HG03521 (cell line): ENCODE measurements at regions not wholly inside any gene's neighbourhood (a gene's known extent, or its start where the extent isn't known, plus 50 kb on each side); places are given as distances from the start of the nearest gene placed in this dataset.

Source experiments
- ATAC-seq: cut with Tn5 transposase; IDR thresholded peaks from one replicate; pipeline ENCODE4 v1.9.1; 2021; ENCODE audit warnings: mild to moderate bottlenecking, moderate library complexity; ENCODE audit not compliant: unreplicated experiment

DNA sequence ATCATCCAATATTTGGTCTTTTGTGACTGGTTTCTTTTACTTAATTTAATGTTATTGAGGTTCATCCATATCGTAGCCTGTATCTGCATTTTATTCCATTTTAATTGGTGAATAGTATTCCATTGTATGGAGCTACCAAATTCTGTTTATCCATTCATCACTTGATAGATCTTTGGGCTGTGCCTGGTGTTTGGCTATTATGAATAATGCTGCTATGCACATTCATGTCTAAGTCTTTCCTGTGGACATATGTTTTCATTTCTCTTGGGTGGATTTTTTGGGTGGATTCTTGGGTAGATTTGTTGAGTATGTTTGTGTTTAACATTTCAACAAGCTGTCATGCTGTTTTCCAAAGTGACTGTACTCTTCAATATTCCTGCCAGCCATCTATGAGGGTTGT is 52.5 kb upstream of the NEDD4L start:
- ATAC-seq: no peak

DNA sequence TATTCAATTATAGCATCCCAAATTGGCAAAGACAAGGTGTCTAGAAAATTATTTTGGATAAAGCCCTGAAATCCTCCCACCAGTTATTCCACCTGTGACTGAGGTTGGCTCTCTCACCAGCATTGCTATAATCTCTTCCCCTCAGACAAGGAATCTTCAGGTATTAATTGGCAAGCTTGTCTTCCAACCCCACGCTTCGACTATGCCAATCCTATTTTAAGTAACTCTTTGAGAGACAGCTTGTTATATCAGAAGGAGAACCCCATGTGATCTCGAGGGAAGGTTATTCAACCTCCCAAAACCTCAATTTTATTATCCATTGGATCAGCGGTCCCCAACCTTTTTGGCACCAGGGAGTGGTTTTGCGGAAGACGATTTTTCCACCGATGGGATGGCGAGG is 54.5 kb upstream of the NEDD4L start:
- no peak for ATAC-seq

DNA sequence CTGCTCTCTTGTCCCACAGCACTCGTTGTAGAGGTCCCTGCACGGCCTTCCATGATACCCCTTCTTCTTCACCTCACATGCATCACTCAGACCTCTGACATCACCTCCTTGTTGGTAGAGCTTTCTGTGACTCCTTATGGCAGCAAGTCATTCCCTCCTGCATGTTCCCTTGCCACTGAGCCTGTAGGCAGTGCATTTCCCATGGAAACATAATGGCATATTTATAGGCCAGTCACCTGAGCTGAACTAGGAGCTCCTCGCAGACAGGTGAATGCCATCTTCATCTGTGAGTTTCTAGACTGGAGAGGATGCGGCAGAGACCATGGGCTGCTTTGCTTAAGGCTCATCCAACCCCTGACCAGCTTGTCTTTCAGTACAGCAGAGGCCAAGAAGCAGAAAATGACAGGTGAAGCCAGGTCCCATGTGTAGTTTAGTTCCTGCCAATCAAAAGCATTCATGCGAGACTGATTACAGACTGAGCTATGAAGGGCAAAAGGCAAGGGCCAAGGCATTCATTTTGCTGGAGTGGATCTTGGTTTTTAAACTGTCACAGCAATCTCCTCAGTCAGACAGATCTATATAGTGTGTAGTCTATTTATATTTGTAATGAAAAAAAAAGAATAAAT is 59.4 kb upstream of the NEDD4L start:
- ATAC-seq: no peak

DNA sequence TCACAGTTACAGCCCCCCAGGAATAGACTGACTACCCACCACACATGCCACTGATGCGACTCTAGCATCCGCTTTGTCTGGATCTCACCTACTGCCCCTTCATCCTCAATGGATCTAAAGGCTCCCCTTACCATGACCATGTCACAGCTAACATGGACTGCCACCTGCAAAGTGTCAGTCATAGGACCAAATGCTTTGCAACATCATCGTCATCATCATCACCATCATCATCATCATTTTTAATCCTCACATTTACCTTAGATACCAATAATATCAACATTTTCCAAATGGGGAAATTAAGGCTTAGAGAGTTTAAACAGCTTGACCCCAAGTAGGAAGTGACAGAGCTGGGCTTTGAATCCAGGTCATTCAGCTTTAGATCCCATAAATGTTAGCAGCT is 60.1 kb upstream of the NEDD4L start:
- ATAC-seq: no peak

DNA sequence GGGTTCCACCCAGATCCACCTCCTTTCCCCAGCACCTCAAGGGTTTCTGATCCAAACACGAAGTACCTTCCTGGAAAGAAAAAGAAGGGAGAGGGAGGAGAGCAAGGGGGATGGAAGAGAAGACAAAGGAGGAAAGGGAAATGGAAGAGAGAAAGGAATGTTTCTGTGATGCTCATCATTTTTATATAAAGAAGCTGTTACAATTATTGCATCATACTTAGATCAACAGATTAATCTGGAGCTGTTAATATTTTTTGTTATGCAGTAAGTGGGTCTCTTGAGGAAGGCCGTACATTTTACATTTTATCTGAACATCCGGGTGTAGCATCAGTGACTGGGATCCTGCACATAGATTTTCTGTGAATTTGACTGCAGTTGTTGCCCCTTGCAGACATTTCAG is 60.6 kb upstream of the NEDD4L start:
- ATAC-seq: no peak

DNA sequence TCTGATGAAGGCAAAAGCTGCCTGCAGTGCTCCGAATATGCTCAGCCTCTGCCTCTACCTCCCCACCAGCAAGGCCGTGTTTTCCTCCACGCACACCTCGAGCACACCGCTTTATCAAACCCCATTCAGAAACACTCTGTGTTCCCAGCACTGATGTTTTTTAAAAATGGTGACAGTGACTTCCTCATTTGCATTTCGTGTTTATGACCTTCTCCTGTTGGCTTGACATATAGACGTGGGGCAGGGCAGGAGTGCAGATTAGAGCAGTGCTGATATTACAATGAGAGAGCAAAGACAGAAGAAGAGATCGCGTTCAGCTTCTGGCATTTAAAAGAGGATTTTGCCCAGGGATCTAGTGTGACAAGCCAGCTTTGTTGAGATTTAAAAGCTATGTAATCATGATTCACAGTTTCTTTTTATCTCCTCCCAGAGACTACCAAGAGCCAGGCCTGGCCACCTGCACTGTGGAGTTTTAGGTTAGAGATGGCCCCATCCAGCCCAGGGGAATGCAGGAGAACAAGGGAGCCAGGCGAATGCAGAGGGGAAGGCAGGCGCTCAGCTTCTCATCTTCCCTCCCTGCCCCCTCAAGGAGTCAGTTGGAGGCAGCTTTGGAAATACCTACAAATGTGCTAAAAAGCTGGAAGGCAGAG is 61.5 kb upstream of the NEDD4L start:
- no peak for ATAC-seq

DNA sequence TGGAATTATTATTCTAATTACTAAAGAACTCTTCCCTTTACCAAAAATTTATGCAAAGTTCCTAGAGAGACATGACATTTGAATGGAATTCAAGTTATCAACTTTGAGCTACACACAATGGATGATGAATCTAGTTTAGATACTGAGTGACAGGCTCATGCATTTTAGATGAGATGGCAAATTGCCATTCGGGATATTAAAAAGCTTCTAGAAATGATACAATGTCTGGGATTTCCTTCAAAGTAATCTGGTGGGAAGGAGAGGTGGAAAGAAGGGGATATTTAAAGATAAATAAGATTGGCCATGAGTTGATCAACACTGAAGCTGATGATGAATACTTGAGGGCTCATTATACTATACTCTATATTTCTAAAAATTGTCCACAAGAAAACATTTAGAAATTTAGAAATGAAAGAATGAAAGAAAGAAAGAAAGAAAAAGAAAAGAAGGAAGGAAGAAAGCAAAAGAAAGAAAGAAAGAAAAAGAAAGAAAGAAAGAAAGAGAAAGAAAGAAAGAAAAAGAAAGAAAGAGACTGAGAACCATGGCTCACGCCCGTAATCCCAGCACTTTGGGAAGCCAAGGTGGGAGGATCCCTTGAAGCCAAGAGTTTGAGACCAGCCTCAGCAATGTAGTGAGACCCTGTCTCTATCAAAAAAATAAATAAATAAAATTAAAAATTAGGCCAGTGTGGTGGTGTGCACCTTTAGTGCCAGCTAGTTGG is 62.6 kb upstream of the NEDD4L start:
- no peak for ATAC-seq

DNA sequence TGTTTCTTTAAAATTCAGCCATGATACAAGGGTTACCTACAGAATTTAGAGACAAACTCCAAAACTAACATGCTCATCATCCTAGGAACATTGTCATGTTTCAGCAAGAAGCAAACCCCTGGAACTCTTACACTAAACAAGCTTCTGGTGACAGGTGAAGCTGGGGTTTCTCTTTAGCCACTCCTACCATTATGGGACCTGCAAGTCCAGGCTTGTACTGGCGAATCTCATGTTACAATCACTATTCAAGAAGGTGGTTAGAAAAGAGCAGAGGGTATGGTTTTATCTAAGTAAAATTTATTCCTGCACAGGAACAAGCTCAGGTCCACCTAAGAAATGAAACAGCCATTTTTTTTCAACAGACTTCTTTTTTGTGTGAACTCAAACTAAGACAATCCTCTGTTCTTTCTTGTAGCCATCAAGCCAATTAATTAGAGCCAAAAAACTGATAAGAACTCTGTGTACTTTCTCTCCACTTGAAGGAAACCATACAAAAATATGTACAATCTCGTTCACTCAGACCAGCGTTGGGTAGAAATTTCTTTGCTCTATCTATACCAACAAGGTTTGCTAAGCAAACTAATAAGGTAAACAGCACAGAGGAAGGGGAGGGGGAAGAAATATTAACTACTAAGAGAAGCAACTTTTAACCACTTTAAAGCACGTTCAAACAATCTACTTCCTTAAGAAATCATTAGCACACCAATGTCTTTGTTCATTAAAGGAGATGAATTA is 63.3 kb upstream of the NEDD4L start:
- ATAC-seq: no peak

DNA sequence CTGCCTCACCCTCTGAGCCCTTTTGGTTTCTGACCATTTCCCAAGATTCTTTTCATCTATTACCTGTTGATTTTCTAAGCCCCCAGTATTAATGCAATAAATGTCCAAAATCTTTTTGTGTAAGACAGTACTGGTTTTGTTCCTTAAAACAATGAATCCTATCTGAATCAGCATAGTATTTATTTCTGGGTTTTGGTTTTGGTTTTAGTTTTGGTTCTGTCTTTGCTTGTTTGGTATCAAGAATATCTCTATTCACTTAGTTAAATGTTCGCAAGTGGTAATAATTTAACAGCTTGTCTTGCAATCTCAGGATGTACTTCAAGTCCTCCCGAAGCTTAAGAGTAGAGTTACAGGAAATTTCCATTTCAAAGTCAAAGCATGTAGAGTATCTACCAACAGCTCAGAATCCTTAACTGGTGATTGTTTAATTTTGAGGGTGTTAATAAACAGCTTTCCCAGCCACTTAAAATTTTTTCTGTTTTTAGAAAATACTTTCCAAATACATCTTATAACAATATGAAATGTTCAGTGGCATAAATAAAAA is 67.7 kb upstream of the NEDD4L start:
- ATAC-seq: no peak

DNA sequence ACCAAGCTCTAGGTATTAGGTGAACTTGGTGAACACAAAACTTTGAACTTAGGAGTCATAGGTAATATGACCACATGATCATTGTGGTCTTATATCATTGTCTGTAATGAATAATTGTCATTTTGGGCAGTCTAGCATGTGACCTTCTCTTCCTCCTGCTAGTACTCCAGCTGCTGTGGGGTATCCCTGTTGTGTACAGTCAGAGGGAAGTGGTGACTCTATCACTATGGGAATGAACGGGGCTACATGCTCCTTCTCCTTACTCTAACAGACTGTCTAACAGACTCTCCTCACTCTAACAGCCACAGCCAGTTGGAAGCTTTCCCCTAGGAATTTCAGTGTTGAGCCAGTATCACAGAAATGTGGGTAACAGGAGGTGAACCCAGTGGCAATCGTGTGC is 68.2 kb upstream of the NEDD4L start:
- no peak for ATAC-seq

DNA sequence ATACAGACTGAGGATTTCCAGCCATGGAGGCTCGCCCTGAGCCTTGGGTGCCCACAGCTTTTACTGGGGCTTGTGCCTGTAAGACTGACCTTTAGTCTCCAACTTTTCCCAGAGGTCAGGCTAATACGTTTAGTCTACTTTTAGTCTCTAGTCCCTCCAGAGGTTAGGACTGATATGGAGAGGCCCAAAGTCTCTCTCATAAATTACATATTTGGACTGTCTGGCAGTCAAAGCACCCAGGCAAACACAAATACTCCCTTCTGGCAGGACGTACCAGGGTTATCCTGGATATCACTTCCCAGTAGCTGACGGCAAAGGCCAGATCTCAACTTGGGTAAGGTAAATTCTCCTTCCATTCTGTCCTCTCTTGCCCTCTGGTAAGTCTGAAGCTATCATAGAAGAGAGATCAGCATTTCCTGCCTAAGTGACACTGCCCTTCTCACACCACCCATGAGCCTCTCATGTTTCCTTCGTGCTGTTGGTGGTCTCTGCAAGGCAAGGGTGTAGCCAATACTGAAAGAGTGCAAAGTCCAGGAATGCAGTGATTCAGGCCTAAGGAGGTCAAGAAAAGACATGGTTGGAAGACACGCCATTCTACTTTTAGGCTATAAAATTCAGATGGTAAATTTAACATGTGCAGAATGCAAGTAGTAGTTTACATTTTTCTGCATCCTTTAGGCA is 69.3 kb upstream of the NEDD4L start:
- no peak for ATAC-seq

DNA sequence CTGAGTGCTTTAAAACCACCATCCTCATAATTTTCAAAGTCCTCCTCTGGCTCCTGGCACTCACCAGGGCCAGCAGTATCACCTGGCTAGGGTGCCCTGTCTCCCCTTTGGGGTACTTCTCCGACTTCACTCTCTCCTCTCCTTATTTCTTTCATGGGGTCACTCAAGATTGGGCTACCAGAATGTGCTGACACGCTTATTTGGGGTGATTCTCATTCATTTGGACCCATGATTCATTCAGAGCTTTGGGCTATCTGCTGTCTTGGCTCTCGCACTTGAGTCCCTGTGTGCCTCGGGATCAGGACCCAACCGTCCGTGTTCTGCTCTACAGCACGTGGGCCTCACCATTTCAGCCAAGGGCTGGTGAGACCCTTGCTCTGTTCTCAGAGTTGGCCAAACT is 70.1 kb upstream of the NEDD4L start:
- ATAC-seq: no peak

DNA sequence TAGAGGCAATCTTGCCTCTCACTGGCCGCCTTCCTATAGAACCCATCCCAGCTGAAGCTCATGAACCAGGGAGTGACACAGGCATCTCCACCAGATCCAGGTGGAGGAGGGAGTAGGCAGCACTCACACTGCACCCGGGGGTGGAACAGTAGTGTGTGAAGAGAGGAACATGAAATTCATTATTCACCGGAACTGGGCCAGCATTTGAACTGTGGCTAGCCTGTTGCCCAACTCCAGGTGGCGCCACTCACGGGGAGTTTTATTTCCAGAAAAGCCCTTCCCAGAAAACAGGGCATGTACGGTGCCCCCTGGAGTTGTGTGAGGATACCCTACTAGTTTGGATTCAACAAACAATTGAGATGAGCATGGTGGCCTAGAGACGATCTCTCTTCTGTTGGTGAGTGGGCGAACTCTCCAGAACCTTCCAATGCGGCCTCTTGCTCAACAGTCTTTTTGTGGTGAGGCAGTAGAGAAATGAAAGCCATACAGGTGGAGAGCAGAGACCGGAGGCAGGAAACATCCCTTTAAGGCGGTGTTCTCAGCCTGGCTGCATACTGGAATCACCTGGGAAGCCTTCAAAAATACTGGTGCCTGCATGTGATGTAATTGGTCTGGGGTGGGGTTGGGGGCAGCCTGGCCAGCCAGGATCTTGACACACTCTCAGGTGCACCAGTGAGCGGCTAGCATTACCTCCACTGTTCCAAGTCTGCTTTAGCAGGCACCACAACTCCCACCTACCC is 73.5 kb upstream of the NEDD4L start:
- no peak for ATAC-seq

DNA sequence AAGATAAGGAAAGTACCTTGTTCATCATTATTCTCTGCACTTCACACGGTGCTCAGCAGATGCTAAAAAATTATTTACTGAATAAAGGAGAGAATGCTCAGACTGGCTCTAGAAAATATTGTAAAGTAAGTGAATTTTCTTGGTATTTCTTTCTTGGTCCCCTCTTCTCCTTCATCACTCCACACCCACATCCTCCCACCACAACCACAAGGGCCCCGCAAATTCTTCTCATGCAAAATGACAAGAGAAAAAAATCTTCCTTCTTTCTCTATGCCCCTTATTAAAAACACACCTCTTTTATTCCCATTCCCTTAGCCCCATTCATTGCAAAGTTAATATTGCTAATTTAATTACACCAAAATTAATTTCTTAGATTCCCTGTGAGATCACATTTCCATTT is 74.2 kb upstream of the NEDD4L start:
- no peak for ATAC-seq

DNA sequence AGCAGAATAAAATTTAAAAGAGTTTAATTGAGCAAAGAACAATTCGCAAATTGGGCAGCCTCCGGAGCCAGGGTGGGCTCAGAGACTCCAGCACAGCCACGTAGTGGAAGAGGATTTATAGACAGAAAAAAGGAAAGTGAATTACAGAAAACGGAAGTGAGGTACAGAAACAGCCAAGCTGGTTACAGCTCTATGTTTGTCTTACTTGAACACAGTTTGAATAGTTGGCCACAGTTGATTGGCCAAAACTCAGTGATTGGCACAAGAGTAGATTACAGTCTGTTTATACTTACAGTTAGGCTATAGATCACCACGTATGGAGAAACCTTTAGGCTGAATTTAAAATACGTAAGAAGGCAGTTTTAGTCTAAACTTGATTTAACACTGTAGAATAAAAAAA is 78.8 kb upstream of the NEDD4L start:
- no peak for ATAC-seq

DNA sequence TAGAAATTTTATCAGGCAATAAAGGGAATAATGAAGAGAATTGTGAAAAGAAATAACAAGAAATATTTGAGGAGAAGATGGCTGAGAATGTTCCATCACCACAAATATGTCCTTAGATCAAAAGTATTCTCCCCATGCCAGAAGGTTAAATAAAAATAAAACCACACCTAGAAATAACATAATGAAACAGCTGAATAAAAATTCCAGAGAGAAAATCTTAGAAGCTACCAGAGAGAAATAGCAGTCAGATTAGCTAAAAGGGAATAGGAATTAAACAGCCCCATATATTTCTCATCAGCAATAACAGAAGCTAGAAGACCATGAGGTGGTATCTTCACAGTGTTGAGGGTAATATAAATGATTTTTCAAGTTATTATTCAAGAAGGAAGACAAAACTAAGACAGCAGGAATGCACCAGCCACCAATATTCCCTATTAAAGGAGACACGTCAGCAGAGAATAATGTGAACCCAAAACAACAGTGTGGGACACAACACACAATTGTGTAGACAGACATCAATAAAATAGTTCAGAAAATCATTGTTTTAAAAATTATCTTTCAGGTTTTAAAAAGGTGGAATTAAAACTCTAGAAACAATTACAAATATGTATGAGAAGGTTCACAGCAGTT is 82.0 kb upstream of the NEDD4L start:
- ATAC-seq: no peak

DNA sequence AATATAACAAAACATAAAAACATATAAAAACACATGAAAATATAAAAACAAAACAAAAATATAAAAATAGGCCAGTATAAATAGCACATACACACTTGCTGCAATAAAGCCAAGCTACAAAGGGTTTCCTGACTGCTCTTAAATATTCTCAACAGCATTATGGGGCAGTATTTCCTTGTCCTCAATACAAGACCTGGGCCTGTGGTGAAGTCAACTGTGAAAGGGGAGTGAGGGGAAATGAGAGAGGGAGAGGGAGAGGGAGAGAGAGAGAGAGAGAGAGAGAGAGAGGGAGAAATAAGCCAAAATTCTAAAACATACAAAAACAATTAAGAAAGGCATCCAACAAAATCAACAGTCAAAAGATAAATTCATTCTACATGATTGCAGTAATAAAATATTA is 82.6 kb upstream of the NEDD4L start:
- no peak for ATAC-seq

DNA sequence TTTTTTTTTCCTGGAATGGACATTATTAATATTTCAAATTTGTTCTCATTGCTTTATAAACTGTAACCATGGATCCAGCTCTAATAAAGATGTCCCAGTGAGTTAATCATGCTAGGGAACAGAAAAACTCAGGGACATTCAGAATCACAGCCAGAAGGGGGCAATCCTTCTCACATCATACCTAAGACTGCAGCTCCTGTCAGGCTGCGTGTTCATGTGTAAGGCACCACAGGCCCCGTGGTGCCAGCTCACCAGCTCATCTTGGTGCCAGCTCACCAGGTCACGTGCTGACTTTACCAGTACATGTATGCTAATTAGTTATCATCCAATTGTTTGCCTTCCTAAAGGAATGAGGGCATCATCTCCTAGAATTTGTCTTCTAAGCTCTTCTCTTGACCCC is 84.7 kb upstream of the NEDD4L start:
- no peak for ATAC-seq

DNA sequence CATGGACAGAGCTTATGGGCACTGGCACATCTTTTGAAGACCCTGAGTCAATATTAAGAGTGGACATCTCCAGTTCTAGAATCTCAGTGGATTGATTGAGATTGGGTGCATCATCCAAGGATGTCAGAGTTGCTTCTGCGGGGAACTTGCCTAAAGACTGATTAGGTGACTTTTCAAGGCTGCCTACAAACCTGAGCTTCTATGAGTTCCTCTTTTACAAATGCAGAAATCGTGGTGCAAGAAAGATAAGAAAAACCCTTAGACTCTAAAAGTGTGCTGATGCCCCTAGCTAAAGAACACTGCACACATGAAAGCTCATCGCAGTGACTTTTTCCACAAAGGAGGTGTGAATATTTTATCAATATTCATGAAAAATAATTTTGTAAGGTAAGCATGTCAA is 86.8 kb upstream of the NEDD4L start:
- ATAC-seq: no peak

DNA sequence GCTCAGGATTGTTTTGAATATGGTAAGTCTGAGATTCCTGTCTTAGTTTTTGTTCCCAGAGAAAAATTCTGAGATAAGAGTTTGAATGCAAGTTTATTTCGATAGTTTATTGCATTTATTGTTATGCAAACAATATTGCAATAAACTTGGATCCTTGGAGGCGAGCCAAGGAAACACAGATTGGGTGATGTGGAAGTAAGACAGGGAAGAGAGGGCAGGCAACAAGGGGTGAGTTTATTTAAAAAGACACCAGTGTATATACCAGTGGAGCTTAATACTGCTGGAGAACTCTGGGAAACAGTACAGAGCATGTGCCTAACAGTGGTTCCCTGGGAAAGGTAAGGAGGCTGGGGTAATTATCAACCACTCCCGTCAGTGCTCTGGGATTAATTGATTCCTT is 87.5 kb upstream of the NEDD4L start:
- ATAC-seq: no peak
